BE2C (cell line): ENCODE measurements at regions not wholly inside any gene's neighbourhood (a gene's known extent, or its start where the extent isn't known, plus 50 kb on each side); places are given as distances from the start of the nearest gene placed in this dataset.

ENCODE experiments used
- DNase-seq: peaks from one replicate; pipeline ENCODE4 v3.0.0-alpha.2; 2020
- H3K27me3 ChIP-seq: fragments of 250-450 bp; sonication (Bioruptor Pico); 2 replicates; pipeline ENCODE4 v1.5.1; 2020; ENCODE audit warnings: mild to moderate bottlenecking
- H3K36me3 ChIP-seq: fragments of 250-450 bp; sonication (Bioruptor Pico); 2 replicates; pipeline ENCODE4 v1.5.1; 2020; ENCODE audit warnings: mild to moderate bottlenecking
- H3K4me1 ChIP-seq: fragments of 250-450 bp; sonication (Bioruptor Pico); 2 replicates; pipeline ENCODE4 v1.5.1; 2020
- H3K4me3 ChIP-seq: 2 replicates; pipeline ENCODE4 v1.5.1; 2011; ENCODE audit warnings: low read depth, low read length
- H3K9me3 ChIP-seq: fragments of 250-450 bp; sonication (Bioruptor Pico); 2 replicates; pipeline ENCODE4 v1.5.1; 2020
- TF ChIP-seq, protein P1 (sequence below): IDR thresholded peaks from 2 replicates; pipeline ENCODE4 v1.5.1; 2012; ENCODE audit warnings: mild to moderate bottlenecking, low read depth, low read length

GRCh38 chr4:153112041-153112441, 92.2 kb upstream of the TRIM2 start:
- Histone ChIP-seq H3K4me1 (no peaks in the 10 kb centered on the region), H3K9me3 (no peaks in the 10 kb centered on the region), H3K36me3 (no peaks in the 10 kb centered on the region), H3K4me3 (no peak overlapping the region), H3K27me3 (no peaks in the 10 kb centered on the region)
- DNase-seq = peak; percentile 26
- TF ChIP-seq, protein P1, sequence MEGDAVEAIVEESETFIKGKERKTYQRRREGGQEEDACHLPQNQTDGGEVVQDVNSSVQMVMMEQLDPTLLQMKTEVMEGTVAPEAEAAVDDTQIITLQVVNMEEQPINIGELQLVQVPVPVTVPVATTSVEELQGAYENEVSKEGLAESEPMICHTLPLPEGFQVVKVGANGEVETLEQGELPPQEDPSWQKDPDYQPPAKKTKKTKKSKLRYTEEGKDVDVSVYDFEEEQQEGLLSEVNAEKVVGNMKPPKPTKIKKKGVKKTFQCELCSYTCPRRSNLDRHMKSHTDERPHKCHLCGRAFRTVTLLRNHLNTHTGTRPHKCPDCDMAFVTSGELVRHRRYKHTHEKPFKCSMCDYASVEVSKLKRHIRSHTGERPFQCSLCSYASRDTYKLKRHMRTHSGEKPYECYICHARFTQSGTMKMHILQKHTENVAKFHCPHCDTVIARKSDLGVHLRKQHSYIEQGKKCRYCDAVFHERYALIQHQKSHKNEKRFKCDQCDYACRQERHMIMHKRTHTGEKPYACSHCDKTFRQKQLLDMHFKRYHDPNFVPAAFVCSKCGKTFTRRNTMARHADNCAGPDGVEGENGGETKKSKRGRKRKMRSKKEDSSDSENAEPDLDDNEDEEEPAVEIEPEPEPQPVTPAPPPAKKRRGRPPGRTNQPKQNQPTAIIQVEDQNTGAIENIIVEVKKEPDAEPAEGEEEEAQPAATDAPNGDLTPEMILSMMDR = no peak

GRCh38 chr4:153113061-153113837, 91.0 kb upstream of the TRIM2 start:
- no peak for DNase-seq
- Histone ChIP-seq H3K36me3 (no peaks in the 10 kb centered on the region), H3K4me1 (no peaks in the 10 kb centered on the region), H3K9me3 (no peaks in the 10 kb centered on the region), H3K27me3 (no peaks in the 10 kb centered on the region), H3K4me3 (no peak overlapping the region)
- TF ChIP-seq, protein P1 = no peak

DNA sequence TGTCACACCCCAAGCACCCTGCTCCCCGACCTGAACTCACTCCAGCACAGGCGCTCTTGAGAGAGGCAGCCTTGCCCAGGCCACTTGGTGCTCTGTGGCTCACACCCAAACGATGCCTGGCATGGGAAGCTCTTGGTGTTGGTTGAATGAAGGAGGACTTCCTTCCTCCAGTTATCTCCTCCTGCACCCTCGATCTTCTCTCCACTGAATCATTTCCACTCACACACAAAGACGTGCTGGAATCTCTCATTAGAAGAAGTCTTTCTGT, 90.5 kb upstream of the TRIM2 start:
- H3K4me3 ChIP-seq = no peak overlapping the region
- TF ChIP-seq, protein P1 = no peak
- no peaks in the 10 kb centered on the region for H3K9me3 ChIP-seq
- no peak for DNase-seq
- no peaks in the 10 kb centered on the region for H3K4me1 ChIP-seq
- no peaks in the 10 kb centered on the region for H3K36me3 ChIP-seq
- H3K27me3 ChIP-seq = no peaks in the 10 kb centered on the region; the same call in 1 of the 2 replicates

- no peak for DNase-seq
- H3K27me3 ChIP-seq = no peaks in the 10 kb centered on the region; the same call in 1 of the 2 replicates
- H3K4me1 ChIP-seq = no peaks in the 10 kb centered on the region; the same call in 1 of the 2 replicates
- TF ChIP-seq, protein P1 = no peak
- H3K9me3 ChIP-seq = no peaks in the 10 kb centered on the region
- H3K36me3 ChIP-seq = no peaks in the 10 kb centered on the region
- H3K4me3 ChIP-seq = no peak overlapping the region
Measured at GRCh38 chr4:153114771-153115321, 89.4 kb upstream of the TRIM2 start.

DNA sequence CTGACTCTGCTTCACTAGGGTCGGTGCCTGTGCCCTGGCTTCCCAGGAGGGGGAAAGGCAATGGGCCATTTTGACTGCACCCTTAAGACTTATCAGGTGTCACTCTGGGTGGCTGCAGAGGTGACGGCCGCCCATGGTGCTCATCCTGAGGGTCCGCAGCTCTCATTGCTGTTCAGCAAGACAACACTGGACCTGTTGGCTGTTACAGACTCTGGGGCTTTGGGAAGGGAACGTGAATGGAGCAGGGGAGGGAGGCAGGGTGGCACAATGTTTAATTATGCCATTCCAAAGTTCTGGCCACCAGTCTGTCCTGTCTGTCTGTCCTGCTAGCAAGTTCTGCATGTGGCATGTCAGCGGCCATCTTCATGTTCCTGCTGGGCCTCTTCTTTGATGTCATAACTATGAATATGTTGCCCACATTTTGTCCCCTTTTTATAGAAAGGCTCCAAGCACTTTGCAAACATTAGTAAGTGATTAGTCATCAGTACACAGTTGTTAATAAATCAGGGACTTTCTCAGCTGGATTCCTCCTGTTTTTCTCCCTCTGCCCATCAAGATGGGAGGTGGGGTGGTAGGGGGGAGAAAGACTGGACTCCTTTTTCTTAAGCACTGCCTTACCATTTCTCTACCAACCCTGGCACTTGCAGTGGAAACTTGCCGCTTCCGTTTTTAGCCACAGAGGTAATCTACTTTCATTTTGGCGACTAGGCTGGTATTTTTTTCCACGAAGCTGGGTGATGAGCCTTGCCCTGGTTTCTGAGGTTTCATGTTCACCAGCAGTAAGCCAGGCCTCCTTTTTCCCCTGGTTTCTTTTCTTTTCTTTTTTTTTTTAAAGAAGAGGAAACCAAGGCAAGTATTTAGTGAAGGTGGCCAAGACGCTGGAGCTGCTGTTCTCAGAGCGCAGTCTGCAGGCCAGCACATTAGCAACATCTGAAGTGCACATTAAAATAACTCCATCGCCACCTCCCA, 88.6 kb upstream of the TRIM2 start:
- no peak overlapping the region for H3K4me3 ChIP-seq
- TF ChIP-seq, protein P1 = no peak
- no peak for DNase-seq
- no peaks in the 10 kb centered on the region for H3K36me3 ChIP-seq
- no peaks in the 10 kb centered on the region; the same call in 1 of the 2 replicates for H3K27me3 ChIP-seq
- no peaks in the 10 kb centered on the region for H3K9me3 ChIP-seq
- H3K4me1 ChIP-seq = no peaks in the 10 kb centered on the region; the same call in 1 of the 2 replicates
